HCT116 (cell line): ENCODE measurements at regions not wholly inside any gene's neighbourhood (a gene's known extent, or its start where the extent isn't known, plus 50 kb on each side); places are given as distances from the start of the nearest gene placed in this dataset.

Source experiments
- ATAC-seq: fragments of 200-7000 bp; cut with Tn5 transposase; 2 replicates; pipeline ENCODE4 v1.9.1; 2020; ENCODE audit warnings: mild to moderate bottlenecking, moderate library complexity
- BruUV-seq: library from RNA; stranded (reverse); fragments of 400-500 nt; replicated peaks from 2 replicates; lab custom pipeline; 2021; lab: Mats Ljungman, UMichigan
- CTCF ChIA-PET: fragments of 300-600 bp; sonication (Branson Sonifier 250); formaldehyde crosslinking; loops from one replicate; lab custom pipeline; 2021; ENCODE audit warnings: antibody characterized with exemption; lab: Charles Lee
- POLR2A ChIA-PET: fragments of 300-600, 350-600 bp; sonication (Branson Sonifier 250); formaldehyde crosslinking; loops from one replicate; lab custom pipeline; 2021; ENCODE audit warnings: antibody characterized with exemption; lab: Charles Lee
- RAD21 ChIA-PET, 2 experiments: fragments of 300-600 bp; sonication (Branson Sonifier 250); formaldehyde crosslinking; loops; one replicate each; lab custom pipeline; 2023; ENCODE audit warnings: low total read pairs in 2 of 2; ENCODE audit not compliant: uncharacterized antibody in 2 of 2, unreplicated experiment in 2 of 2, low non-redundant PET in 1 of 2; lab: Charles Lee
- DNase-seq: peaks from one replicate; pipeline ENCODE4 v3.0.0-alpha.2; 2010; ENCODE audit warnings: low read depth, low spot score
- H2AFZ ChIP-seq: fragments of 200-600 bp; shearing (Covaris generic), sonication (generic); 2 replicates; pipeline ENCODE4 v1.6.1; 2017; ENCODE audit warnings: low read depth, mixed run types, mixed read lengths, antibody characterized with exemption, low read length; ENCODE audit not compliant: poor library complexity, severe bottlenecking
- H3K27ac ChIP-seq: 2 replicates; pipeline ENCODE4 v1.5.1; 2012; ENCODE audit warnings: low read depth, low read length
- H3K27me3 ChIP-seq: fragments of 200-600 bp; sonication (generic); 2 replicates; pipeline ENCODE4 v1.6.1; 2016; ENCODE audit warnings: mixed run types, low read length, mixed read lengths; ENCODE audit not compliant: insufficient read depth
- H3K36me3 ChIP-seq, 2 experiments: fragments of 200-500 bp in 1 of 2; fragments of 200-600 bp in 1 of 2; sonication (Bioruptor generic) in 1 of 2; sonication (generic) in 1 of 2; 2 replicates each; pipeline versions ENCODE4 v1.5.1 to v1.6.1; 2014 to 2016; ENCODE audit warnings: low read length in 2 of 2, inconsistent platforms in 1 of 2, mixed read lengths in 1 of 2, mixed run types in 1 of 2; ENCODE audit not compliant: insufficient read depth in 2 of 2, control insufficient read depth in 1 of 2
- H3K4me1 ChIP-seq, 2 experiments: fragments of 200-600 bp in 1 of 2; sonication (generic) in 1 of 2; 2 replicates each; pipeline versions ENCODE4 v1.5.1 to v1.6.1; 2012 to 2017; ENCODE audit warnings: low read length in 2 of 2, inconsistent platforms in 1 of 2, mild to moderate bottlenecking in 1 of 2, mixed read lengths in 1 of 2, mixed run types in 1 of 2, moderate library complexity in 1 of 2; ENCODE audit not compliant: insufficient read depth in 2 of 2, control insufficient read depth in 1 of 2
- H3K4me2 ChIP-seq: fragments of 200-600 bp; sonication (generic); 2 replicates; pipeline ENCODE4 v1.6.1; 2017; ENCODE audit warnings: mixed run types, low read length, mixed read lengths
- H3K4me3 ChIP-seq, 2 experiments: fragments of 200-600 bp in 1 of 2; sonication (generic) in 1 of 2; replicated peaks in 1 of 2; 2 replicates each; pipeline ENCODE4 v1.5.1; 2011 to 2016; ENCODE audit warnings: low read length in 2 of 2, control low read depth in 1 of 2, low read depth in 1 of 2, mild to moderate bottlenecking in 1 of 2, mixed read lengths in 1 of 2, mixed run types in 1 of 2
- H3K79me2 ChIP-seq: fragments of 200-600 bp; sonication (generic); 2 replicates; pipeline ENCODE4 v1.6.1; 2017; ENCODE audit warnings: mild to moderate bottlenecking, mixed run types, low read length, moderate library complexity, mixed read lengths; ENCODE audit not compliant: insufficient read depth
- H3K9ac ChIP-seq: fragments of 200-600 bp; sonication (generic); 2 replicates; pipeline ENCODE4 v1.6.1; 2016; ENCODE audit warnings: low read length, mixed read lengths
- H3K9me2 ChIP-seq: fragments of 200-600 bp; sonication (generic), shearing (Covaris generic); 2 replicates; pipeline ENCODE4 v1.6.1; 2017; ENCODE audit warnings: mixed run types, mild to moderate bottlenecking, moderate library complexity; ENCODE audit not compliant: insufficient read depth
- H3K9me3 ChIP-seq, 2 experiments: fragments of 200-500 bp in 1 of 2; fragments of 200-600 bp in 1 of 2; sonication (Bioruptor generic) in 1 of 2; sonication (generic) in 1 of 2; 2 replicates each; pipeline ENCODE4 v1.6.1; 2014 to 2017; ENCODE audit warnings: low read length in 2 of 2, mixed read lengths in 2 of 2, inconsistent platforms in 1 of 2, low read depth in 1 of 2, mild to moderate bottlenecking in 1 of 2, mixed run types in 1 of 2, moderate library complexity in 1 of 2; ENCODE audit not compliant: control insufficient read depth in 1 of 2, insufficient read depth in 1 of 2
- H4K20me1 ChIP-seq: fragments of 200-600 bp; sonication (generic), shearing (Covaris generic); 2 replicates; pipeline ENCODE4 v1.6.1; 2017; ENCODE audit warnings: mixed run types, mild to moderate bottlenecking, moderate library complexity; ENCODE audit not compliant: insufficient read depth
- CEBPB ChIP-seq: IDR thresholded peaks from 2 replicates; pipeline ENCODE4 v1.6.1; 2012; ENCODE audit warnings: low read depth
- EZH2 ChIP-seq: fragments of 200-600 bp; sonication (generic); IDR thresholded peaks from 2 replicates; pipeline ENCODE4 v1.6.1; 2017; ENCODE audit warnings: antibody characterized with exemption, mixed run types
- FOSL1 ChIP-seq: IDR thresholded peaks from 2 replicates; pipeline ENCODE4 v1.6.1; 2012; ENCODE audit warnings: low read depth
- POLR2A ChIP-seq: IDR thresholded peaks from 2 replicates; pipeline ENCODE4 v1.7.0; 2011; ENCODE audit warnings: borderline replicate concordance; ENCODE audit not compliant: insufficient read depth, insufficient read length; ENCODE audit errors: extremely low read depth
- POLR2AphosphoS5 ChIP-seq: IDR thresholded peaks from 2 replicates; pipeline ENCODE4 v1.6.1; 2011; ENCODE audit warnings: mild to moderate bottlenecking, low read depth, low read length, moderate library complexity
- SIN3A ChIP-seq: IDR thresholded peaks from 2 replicates; pipeline ENCODE4 v1.6.1; 2012; ENCODE audit warnings: low read depth
- SRF ChIP-seq: IDR thresholded peaks from 2 replicates; pipeline ENCODE4 v1.6.1; 2012; ENCODE audit warnings: low read depth
- YY1 ChIP-seq: IDR thresholded peaks from 2 replicates; pipeline ENCODE4 v1.6.1; 2011; ENCODE audit warnings: low read length, low read depth, moderate library complexity, mild to moderate bottlenecking; ENCODE audit not compliant: insufficient replicate concordance; ENCODE audit errors: extremely low read depth
- intact Hi-C: fragments of 100-400 bp; cut with micrococcal nuclease; formaldehyde crosslinking; loops from 2 replicates; pipeline ENCODE4 v1.10.0; 2022
- TF ChIP-seq, protein P1 (sequence below): IDR thresholded peaks from 2 replicates; pipeline ENCODE4 v1.6.1; 2012; ENCODE audit warnings: low read depth

DNA sequence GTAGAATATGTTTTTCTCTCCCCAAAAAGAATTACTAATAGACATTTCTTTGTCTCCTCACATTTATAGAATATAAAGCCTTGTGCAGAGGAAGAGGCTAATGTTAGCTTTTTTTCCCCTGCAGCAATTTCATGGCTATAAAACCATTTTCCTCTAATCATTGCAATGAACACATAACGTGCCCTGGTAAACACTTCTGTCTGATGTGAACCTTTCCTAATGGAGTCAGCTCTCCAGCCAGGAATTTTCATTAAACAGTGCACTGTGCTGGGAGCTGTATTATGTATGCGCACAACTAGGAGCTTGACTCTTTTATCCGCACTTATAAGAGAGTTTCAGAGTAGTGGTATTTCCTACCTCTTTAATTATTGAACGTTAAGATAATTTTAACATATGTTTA is 63.9 kb upstream of the SPATS2L start:
- CTCF ChIA-PET: interaction anchor here (1.2 kb wide), 1 partner anchor 241 kb away, joined by 4 read pairs; no protein-coding TSS in a partner anchor

More for the DNA sequence above, 63.9 kb upstream of the SPATS2L start:
- H3K36me3 ChIP-seq: no peaks in the 10 kb centered on the region
- TF ChIP-seq, protein P1, sequence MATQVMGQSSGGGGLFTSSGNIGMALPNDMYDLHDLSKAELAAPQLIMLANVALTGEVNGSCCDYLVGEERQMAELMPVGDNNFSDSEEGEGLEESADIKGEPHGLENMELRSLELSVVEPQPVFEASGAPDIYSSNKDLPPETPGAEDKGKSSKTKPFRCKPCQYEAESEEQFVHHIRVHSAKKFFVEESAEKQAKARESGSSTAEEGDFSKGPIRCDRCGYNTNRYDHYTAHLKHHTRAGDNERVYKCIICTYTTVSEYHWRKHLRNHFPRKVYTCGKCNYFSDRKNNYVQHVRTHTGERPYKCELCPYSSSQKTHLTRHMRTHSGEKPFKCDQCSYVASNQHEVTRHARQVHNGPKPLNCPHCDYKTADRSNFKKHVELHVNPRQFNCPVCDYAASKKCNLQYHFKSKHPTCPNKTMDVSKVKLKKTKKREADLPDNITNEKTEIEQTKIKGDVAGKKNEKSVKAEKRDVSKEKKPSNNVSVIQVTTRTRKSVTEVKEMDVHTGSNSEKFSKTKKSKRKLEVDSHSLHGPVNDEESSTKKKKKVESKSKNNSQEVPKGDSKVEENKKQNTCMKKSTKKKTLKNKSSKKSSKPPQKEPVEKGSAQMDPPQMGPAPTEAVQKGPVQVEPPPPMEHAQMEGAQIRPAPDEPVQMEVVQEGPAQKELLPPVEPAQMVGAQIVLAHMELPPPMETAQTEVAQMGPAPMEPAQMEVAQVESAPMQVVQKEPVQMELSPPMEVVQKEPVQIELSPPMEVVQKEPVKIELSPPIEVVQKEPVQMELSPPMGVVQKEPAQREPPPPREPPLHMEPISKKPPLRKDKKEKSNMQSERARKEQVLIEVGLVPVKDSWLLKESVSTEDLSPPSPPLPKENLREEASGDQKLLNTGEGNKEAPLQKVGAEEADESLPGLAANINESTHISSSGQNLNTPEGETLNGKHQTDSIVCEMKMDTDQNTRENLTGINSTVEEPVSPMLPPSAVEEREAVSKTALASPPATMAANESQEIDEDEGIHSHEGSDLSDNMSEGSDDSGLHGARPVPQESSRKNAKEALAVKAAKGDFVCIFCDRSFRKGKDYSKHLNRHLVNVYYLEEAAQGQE: no peak
- TF ChIP-seq CEBPB (no peak), EZH2 (no peak), FOSL1 (no peak), POLR2A (no peak), POLR2AphosphoS5 (no peak), SIN3A (no peak), YY1 (no peak), SRF (no peak)
- H3K79me2 ChIP-seq: no peaks in the 10 kb centered on the region
- no peaks in the 10 kb centered on the region for H3K4me1 ChIP-seq
- H3K4me3 ChIP-seq: no peak overlapping the region
- no peak overlapping the region for H3K9ac ChIP-seq
- no peaks in the 10 kb centered on the region for H3K27me3 ChIP-seq
- H4K20me1 ChIP-seq: no peaks in the 10 kb centered on the region
- H3K4me2 ChIP-seq: no peak overlapping the region
- no peak overlapping the region for H3K27ac ChIP-seq
- H3K9me3 ChIP-seq: no peaks in the 10 kb centered on the region
- intact Hi-C loops: no loop called here
- BruUV-seq: no TSS peak
- ATAC-seq (no peak), DNase-seq (no peak)
- H3K9me2 ChIP-seq: no peaks in the 10 kb centered on the region
- H2AFZ ChIP-seq: no peak overlapping the region
- POLR2A ChIA-PET: no interaction called here
- RAD21 ChIA-PET: no interaction called here
